ENCODE measurements at regions not wholly inside any gene's neighbourhood (a gene's known extent, or its start where the extent isn't known, plus 50 kb on each side); places are given as distances from the start of the nearest gene placed in this dataset.

GRCh38 chr3:188099907-188100306 lies 54.0 kb upstream of the LPP start:
- no peak for TF ChIP-seq YY1 (IDR thresholded peaks at IDR 0.05; ENCODE audit: insufficient read depth, insufficient read length)
- no peak for TF ChIP-seq ZNF274 (IDR thresholded peaks at IDR 0.05; ENCODE audit: low read depth, low read length)
- TF ChIP-seq SUZ12 (IDR thresholded peaks at IDR 0.05; ENCODE audit: extremely low read depth, insufficient read depth, insufficient read length): no peak
